ENCODE measurements at regions not wholly inside any gene's neighbourhood (a gene's known extent, or its start where the extent isn't known, plus 50 kb on each side); places are given as distances from the start of the nearest gene placed in this dataset.

DNA sequence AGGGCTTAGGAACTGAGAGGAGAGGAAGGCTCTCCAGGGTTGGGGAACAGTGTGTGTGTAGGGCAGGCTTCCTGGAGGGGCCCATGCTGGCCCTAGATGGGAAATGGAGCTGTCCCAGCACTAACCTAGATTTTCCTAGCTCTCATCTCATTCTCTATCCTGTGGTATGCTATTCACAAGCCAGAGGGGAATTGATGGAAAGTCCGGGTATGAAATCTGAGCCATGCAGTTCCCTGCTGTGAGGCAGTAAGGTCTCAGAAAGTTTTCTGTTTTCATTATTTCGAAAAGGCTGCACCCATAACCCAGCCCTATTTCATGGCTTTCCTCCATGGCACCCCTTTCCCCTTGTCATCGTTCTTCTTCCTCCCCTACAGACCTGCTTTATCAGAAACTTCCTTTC, 220.3 kb downstream of the RPS24 start:
- TF ChIP-seq, protein P1, sequence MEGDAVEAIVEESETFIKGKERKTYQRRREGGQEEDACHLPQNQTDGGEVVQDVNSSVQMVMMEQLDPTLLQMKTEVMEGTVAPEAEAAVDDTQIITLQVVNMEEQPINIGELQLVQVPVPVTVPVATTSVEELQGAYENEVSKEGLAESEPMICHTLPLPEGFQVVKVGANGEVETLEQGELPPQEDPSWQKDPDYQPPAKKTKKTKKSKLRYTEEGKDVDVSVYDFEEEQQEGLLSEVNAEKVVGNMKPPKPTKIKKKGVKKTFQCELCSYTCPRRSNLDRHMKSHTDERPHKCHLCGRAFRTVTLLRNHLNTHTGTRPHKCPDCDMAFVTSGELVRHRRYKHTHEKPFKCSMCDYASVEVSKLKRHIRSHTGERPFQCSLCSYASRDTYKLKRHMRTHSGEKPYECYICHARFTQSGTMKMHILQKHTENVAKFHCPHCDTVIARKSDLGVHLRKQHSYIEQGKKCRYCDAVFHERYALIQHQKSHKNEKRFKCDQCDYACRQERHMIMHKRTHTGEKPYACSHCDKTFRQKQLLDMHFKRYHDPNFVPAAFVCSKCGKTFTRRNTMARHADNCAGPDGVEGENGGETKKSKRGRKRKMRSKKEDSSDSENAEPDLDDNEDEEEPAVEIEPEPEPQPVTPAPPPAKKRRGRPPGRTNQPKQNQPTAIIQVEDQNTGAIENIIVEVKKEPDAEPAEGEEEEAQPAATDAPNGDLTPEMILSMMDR (conservative IDR thresholded peaks at IDR 0.05 in 1 of 2, IDR thresholded peaks at IDR 0.05 in 1 of 2; ENCODE audit: low read depth in 1 of 2, low read length in 2 of 2): no peak
- TF ChIP-seq EZH2 (IDR thresholded peaks at IDR 0.05; ENCODE audit: low read length, missing control alignments): no peak
